ENCODE measurements at regions not wholly inside any gene's neighbourhood (a gene's known extent, or its start where the extent isn't known, plus 50 kb on each side); places are given as distances from the start of the nearest gene placed in this dataset.

DNA sequence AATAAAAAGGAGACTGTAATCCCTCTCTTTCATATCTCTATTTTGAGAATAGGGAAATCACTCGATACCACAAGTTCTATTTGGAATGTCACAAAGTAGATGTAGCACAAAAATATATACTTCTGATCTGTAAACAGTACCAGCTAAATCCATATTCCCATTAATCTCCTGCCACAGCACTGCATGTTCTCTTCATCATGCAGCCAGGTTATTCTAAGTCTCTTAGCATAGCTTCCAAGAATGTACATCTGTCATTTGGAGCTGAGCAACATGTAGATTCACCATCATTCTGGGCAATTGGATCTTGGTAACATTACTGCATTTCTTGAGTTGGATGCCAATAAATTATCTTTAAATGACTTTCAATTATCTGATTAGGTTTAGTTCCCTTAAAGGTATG is 1874.5 kb downstream of the MRPL39 start:
- DNase-seq (ENCODE audit: low read depth) = no peak

DNA sequence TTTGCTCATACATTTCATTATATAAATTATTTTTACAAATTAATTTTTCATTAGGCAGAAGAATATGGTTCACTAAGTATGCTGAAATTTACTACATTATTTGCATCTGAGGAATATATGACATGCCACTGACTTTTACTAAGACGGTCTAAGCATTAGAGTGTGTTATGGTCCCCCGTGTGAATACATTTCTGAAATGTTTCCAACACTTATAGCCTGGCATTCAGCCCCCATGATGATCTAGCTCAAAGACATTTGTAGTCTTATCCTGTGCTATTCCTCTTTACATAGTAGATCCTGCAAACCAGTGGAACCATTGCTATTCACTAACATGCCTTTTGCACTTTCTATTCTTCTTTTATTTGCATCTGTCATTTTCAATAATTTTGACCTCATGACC is 1878.0 kb downstream of the MRPL39 start:
- DNase-seq (ENCODE audit: low read depth) = no peak

DNA sequence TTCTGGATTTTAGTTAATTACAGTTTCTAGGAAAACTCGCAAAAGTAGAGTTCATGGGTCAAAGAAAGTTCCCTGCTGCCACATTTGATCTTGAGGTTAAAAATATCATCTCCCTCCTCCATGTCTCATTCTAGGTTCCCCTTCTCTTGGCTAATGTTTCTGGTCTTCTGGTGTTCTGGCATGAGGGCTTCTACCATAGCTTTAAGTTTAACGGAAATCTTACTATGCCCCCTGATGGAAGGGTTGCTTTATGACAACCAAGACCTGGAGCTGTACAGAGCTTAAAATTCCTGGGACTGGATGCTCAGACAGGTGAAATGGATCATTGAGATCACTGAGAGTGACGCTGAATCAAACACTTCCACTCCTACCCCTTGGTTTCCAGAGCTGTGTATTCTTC is 1881.7 kb downstream of the MRPL39 start:
- DNase-seq (ENCODE audit: low read depth) = no peak

DNA sequence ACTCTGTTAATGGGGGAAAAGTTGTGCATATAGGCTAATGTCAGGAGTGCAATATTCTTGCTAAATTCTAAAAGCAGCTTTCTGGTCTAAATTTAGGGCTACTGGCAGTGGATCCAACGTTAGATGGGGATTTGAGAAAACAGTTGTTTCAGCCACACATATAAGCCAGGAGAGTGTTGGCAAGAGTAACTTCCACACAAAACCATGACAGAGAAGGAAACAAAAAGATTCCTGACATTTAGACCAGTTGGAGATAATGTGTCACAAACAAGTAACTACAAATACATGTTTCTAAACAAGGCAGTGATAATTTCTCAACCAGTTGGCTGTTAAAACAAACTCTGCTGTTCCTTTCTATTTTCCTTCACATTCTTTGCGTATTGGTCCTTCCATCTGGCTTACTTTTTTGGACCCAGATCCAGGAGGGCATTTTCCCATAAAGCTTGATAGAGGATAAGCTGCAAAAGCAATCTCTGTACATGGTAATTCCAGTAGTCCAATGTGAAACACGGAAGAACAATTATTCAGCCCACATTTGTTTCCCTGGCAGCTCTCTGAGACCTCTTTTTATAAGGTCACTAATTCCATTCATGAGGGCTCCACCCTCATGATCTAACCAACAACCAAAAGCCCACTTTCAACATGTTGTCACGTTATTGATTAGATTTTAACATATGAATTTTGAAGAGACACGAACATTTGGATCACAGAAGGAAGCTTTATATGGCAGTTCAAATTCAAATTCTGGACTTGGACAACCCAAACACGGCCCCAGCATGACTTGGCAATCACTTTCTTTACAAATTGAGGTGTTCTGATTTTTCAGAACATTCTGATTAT is 1888.6 kb downstream of the MRPL39 start:
- no peak for DNase-seq (ENCODE audit: low read depth)

DNA sequence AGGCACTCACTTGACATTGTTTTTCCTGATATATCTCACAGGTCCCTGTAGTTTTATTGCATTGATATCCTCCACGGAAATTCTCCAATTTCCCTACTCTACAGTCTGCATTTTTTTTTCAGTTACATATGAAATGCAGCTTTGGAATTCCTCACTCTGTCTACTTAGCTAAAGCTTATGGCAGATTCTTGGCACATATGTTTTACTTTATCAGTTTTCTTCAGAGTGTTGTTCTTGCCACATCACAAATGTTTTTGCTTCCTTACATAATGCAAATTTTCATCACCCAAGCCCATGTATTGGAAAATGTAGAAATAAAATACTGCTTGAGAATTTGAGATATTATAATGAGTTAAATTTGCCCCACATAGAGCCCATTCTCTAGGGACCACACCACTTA is 1895.1 kb downstream of the MRPL39 start:
- no peak for DNase-seq (ENCODE audit: low read depth)

DNA sequence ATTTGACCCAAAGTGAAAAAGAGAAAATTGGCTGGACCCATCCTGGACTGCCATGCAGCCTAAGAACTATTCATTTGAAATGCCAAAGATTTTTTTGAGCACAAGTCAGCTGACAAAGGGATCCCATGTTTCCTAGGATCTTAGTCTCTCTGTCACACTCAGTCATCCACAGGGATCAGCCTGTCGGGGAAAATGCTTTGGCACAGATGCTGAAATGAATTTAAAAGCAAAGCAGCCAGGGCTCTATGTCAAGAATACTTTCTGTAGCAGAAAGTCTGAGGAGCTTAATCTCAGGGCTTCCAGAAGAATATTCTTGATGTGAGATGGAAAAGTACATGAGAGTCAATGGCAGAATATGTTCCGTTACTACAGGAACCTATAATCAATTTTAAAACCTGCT is 1900.8 kb downstream of the MRPL39 start:
- DNase-seq (ENCODE audit: low read depth) = no peak

DNA sequence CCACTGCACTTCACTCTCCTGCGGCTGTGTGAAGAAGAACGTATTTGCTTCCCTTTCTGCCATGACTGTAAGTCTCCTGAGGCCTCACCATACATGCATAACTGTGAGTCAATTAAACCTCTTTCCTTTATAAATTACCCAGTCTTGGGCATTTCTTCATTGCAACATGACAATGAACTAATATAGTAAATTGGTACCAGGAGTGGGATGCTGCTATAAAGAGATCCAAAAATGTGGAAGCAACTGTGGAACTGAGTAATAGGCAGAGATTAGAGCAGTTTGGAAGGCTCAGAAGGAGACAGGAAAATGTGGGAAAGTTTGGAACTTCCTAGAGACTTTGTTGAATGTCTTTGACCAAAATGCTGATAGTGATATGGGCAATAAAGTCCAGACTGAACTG is 1907.9 kb downstream of the MRPL39 start:
- DNase-seq (ENCODE audit: low read depth) = no peak

DNA sequence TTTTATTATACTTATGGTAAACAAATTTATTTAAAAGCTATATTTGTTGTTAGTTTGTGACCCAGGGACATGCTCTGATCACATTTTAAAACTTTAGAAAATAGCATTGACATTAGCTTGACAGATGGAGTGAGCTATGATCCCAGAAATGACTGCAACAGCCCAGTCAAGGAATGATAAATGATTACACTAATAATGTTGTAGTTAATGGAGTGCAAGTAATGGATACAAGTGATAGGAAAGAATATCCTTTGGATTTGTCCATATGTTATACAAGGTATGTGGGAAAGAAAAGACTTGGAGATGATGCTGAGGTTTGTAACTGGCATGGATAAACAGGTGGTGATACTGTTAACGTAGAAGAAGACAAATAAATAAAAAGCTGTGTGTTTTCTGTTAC is 1908.7 kb downstream of the MRPL39 start:
- DNase-seq (ENCODE audit: low read depth) = no peak

DNA sequence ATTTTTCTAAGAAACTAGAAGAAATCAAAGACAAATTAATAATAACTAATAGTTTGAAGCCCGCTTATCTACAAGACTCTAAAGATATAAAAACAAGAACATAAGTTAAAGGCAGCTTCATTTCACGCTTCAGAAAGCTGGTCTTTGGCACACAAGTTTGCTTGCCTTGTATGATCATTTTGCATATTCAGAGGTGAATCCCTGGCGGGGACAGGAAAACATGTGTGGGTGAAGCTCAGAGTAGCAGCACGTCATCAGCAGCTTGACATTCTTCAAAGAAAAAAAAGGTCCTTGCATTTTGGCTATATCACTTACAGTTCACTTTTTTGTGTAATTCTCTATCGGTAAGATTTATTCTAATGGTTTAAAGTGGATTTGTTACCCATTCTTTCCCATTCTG is 1911.8 kb downstream of the MRPL39 start:
- no peak for DNase-seq (ENCODE audit: low read depth)

DNA sequence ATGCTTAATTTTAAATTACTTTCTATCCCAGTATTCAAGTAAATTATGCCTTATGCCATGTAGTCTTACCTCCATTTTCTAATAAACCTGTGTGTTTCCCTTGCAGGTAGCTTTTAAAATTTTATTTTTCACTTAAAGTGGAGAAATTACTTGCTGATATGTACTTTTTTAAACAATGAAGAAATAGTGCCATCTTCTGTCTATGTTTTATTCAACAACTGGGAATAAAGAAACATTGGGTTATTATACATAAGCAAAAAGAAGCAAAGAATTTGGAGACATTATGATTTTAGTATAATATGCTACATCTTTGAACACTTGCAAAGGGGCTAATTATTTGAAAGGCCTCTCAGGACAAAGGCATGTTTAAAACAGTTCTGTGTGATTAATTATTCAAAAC is 1912.9 kb downstream of the MRPL39 start:
- DNase-seq (ENCODE audit: low read depth) = no peak

DNA sequence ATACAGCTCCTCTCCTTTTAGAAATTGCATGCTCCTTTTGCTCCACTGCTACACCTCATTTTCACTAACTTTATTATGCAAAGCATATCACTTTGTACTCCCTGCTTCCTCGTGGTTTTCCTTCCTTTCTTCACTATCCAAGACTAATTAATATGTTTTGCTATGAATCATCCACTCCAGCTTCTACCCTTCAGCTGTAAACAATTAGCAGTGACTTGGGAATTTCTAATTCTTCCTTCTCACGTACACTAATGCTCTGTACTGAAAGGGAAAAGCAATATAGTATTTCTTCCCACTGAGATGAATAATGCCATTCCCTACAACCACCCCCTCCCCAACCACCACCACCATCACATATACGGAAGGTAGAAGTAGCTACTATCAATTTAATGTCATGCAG is 1917.0 kb downstream of the MRPL39 start:
- no peak for DNase-seq (ENCODE audit: low read depth)

DNA sequence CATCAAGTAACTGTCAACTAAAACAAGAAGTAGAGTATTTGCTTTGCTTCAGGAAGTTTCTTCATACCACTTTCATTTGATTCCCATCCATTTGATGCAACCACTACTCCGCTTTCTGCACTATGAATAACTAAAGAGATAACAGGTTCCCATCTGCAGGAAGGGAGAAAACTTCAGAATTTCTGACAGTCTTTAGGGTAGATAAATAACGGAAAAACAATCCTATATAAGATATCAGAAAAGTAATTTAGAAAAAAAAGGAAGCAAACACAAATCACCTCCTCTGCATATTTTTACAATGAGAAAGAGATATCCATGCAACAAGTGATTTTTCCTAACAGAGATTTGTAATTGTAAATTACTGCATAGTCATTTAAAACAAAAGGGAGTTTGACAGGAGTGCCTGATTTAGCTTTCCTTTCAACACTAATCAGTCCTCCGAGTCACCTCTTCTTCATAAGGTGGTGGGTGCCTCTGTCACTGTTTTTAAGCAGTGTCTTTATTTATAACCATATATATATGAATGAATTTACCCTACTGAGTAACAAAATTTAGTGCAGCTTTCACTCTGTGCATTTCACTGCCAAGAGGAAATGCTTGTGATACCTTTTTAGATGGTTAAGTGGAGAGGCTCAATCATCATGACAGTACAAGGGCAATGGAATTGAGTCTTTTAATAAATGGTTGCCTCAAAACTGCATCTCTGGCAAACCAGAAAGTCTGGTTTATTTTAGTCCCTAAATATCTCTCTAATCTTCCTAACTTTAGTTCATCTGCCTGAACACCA is 1920.4 kb downstream of the MRPL39 start:
- DNase-seq (ENCODE audit: low read depth) = no peak

DNA sequence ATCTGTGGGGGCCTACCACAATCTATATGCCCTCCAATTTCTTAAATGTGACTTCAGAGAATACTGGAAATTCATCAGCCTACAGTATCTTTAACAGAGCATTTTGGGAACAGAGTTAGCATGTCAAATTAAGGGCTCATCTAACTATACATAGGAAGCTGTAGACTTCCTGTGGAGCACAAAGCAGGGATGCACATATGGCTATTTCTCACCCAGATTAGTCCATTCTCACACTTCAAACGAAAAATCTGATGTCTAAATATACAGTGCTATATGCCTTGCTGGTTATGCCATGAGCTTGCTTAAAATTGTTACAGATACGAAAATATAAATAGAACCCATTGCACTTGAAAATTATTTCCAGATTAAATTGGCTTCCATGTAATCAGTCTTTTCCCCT is 1922.8 kb downstream of the MRPL39 start:
- DNase-seq (ENCODE audit: low read depth) = no peak

DNA sequence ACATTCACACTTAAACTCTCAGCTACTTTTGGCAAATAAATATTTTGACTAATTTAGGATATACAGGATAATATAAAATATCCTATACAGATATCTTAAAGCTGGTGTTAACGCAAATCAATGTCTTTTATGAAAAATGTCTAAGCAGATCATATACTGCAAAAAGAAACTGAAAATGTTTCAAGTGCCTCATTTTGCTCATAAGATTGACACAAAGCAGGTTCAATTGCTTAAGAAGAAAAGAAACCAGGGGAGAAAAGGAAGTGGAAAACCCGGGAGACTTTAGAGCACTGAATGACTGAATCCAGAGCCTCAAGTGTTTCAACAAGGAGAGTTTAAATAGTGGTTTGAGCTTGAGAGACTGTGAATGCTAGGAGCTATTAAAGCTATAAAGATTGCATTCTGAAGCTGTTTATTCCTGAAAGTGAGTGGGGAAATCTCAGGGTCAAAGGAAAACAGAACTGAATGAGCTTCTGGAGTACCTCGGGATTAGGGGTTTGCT is 1943.0 kb downstream of the MRPL39 start:
- no peak for DNase-seq (ENCODE audit: low read depth)

DNA sequence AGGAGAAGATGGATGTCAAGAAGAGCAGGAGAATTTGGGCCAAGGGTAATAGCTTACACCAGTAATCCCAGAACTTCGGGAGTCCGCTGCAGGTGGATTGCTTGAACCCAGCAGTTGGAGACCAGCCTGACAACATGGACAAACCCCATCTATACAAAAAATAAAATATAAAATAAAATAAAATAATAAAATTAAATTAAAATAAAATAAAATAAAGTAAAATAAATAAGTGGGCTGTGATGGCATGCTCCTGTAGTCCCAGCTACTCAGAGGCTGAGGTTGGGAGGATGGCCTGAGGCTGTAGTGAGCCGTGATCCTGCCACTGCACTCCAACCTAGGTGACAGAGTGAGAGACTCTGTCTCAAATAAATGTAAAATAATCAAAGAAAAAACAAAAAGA is 1946.7 kb downstream of the MRPL39 start:
- no peak for DNase-seq (ENCODE audit: low read depth)

DNA sequence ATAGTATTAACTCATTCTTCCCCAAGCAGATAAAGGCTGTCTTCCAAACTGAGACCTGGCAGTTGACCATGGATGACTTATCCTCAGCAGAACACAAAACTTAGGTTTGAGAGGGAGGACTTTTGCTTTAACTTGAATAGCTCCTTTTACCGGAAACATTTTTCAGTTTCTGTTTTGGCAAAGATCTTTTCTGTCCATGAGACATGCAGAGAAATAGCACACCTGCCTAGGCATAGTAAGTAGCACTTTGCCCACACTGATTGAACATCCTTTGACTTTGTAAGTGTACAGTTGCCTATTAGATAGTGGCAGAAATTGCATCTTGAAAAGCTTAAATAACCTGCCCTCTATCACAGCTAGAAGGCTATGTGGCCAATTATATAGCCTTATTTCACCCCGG is 1962.5 kb downstream of the MRPL39 start:
- DNase-seq (ENCODE audit: low read depth) = no peak

DNA sequence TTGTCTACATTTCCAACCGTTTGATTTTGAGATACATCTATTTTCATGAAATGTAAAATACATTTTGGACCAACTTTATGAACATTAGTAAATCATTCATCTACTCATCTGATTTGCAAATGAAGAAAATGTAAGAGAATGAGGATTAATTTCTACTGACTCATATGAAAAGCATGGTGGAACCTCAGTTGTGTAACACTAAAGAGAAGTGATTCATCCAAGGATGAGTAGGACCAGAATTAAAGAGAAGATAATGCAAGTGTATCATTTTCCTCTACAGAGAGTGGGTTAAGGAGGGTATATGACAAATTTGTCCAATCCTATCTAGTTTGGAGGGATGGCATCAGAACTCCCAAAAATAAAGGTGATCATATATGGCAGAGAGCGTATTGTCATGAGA is 1967.6 kb downstream of the MRPL39 start:
- DNase-seq (ENCODE audit: low read depth) = no peak

DNA sequence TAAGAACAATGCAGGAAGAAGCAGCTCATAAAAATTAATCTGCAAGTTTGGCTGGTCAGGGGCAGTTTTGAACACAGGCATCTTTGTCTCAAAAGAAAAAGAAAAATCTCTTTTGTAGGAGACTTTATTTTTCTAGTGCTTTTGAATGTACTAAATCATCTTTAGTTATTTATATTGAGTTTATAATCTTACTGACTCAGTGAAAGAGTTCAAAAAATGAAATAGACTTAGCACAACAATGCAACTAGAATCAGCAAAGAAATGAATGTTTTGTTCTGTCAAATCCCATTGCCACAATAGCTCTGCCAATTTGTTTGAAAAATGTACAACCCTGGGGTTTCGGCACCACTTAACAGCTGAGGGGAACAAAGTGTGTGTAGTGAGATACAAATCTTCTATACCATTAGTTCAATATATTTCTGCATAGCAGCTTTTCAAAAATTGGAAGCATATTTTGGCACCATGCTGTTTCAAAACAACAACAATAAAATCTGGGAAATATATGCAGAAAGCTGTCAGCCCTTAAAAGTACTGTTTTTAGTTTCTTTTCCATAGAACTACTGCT is 1969.1 kb downstream of the MRPL39 start:
- DNase-seq (ENCODE audit: low read depth) = no peak

DNA sequence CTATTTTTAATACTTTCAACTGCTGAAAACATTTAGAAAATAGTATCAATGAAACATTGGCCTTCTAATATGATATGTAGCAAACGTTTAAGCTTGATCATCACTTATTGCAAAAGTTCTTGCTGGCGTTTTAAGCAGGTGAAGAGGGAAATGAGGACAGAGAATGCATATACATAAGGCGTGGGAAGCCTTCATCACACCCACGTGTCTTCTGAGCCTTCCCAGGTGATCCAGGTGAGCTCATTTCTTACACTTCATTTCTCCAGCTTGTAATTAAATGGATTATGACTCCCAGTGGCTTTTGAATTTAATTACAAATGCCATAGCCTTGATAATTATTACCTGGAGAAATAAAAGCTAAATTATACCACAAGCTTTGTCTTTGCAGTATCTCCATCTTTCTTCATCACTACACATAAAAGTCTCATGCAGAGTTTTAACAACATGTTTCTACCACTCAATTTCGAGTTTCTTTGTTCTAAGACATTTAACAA is 1973.8 kb downstream of the MRPL39 start:
- no peak for DNase-seq (ENCODE audit: low read depth)

DNA sequence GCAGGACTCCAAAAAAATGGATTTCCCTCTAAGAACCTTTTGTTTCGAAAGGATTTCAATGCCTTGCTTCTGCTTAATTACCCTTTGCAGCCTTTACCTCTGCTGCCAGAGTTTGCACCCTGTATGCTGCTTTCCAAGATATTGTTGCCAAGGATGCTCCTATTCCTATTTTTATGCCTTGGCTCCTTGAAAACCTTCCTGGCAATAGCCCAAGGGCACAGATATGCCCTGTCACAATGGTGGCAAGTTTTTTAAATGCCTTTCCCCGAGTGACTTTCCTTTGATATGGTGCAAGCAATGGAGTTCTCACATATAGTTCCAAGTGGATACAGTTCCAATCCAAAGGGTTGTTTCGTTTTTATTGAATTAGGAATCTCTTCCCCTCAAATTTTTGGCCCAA is 1983.0 kb downstream of the MRPL39 start:
- DNase-seq (ENCODE audit: low read depth) = no peak

DNA sequence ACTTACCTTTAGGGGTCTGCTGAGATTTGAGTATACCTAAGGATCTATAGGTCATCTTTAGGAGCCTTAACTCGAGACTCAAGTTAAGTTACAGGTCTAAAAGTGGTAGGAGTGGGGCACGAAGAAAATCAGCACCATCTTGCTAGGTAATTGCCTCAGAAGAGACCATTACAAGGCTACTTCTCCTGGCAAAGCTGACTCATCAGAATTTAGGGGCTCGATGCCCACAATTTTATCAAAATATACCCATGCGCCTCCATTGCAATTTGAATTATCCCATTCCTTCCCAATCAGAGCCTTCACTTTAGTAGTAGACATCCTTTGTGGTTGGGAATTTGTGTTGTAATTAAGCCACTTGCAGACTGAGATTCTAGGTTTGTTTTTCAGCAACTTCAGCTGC is 1994.3 kb downstream of the MRPL39 start:
- DNase-seq (ENCODE audit: low read depth) = no peak

DNA sequence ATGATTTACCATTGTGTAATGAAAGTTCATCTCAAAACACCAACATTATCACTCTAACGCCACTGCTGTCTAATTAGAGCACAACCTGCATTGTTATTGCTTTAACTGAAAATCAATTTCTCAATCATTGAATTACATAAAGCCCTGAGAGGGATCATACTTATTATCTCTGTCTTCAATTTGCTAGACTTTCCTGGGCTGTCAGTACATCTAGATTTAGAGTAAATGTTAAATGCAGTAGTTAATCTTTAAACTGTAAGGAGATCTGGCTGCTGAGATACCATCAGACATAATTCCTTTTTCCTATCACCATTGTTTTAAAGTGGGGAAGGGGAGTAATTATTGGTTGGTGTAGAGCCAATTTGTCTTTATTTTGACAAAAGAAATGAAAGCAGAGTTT is 1995.1 kb downstream of the MRPL39 start:
- DNase-seq (ENCODE audit: low read depth) = no peak
